Stomach (tissue), 4 donors: ENCODE measurements at regions not wholly inside any gene's neighbourhood (a gene's known extent, or its start where the extent isn't known, plus 50 kb on each side); places are given as distances from the start of the nearest gene placed in this dataset.

ENCODE experiments used
- EP300 ChIP-seq: sonication (generic); formaldehyde crosslinking; IDR thresholded peaks from one replicate; pipeline ENCODE4 v1.6.1; 2017; ENCODE audit warnings: antibody characterized with exemption
- POLR2A ChIP-seq, 4 donors: fragments of 450-650 bp; IDR thresholded peaks; one replicate each; pipeline ENCODE4 v1.6.1; 2016; ENCODE audit warnings: antibody characterized with exemption in 4 of 4, control low read depth in 2 of 4, mild to moderate bottlenecking in 1 of 4, moderate library complexity in 1 of 4
- TF ChIP-seq, protein P1 (sequence below), 7 experiments: fragments of 450-650 bp in 4 of 7; fragments of 200-600 bp in 3 of 7; sonication (generic) in 3 of 7; IDR thresholded peaks; one replicate each; pipeline ENCODE4 v1.5.1; 2016 to 2019; ENCODE audit warnings: antibody characterized with exemption in 7 of 7, control low read depth in 2 of 7, mild to moderate bottlenecking in 1 of 7

DNA sequence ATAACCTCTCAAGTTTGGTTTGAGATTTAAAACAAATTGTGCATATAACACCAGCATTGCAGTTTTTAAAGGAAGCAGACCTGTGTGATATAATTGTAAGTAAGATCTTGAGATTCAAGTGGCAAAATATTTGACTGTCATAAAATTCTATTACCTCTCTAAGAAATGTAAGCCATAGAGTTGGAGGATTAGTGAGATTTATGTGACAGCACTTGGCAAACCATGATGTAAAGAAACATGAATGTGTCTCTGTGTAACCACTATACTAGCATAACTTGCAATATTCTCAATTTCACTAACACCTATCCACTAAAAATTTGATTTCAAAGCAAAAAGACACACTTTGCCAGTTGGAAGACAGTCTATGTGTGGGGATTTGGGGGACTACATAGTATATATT lies 190.2 kb upstream of the SSTR4 start:
- TF ChIP-seq, protein P1, sequence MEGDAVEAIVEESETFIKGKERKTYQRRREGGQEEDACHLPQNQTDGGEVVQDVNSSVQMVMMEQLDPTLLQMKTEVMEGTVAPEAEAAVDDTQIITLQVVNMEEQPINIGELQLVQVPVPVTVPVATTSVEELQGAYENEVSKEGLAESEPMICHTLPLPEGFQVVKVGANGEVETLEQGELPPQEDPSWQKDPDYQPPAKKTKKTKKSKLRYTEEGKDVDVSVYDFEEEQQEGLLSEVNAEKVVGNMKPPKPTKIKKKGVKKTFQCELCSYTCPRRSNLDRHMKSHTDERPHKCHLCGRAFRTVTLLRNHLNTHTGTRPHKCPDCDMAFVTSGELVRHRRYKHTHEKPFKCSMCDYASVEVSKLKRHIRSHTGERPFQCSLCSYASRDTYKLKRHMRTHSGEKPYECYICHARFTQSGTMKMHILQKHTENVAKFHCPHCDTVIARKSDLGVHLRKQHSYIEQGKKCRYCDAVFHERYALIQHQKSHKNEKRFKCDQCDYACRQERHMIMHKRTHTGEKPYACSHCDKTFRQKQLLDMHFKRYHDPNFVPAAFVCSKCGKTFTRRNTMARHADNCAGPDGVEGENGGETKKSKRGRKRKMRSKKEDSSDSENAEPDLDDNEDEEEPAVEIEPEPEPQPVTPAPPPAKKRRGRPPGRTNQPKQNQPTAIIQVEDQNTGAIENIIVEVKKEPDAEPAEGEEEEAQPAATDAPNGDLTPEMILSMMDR (IDR thresholded peaks at IDR 0.05), result no peak
- TF ChIP-seq EP300 (no peak), POLR2A (IDR thresholded peaks at IDR 0.05) (no peak)
